Breast epithelium (tissue), 3 donors: ENCODE measurements at regions not wholly inside any gene's neighbourhood (a gene's known extent, or its start where the extent isn't known, plus 50 kb on each side); places are given as distances from the start of the nearest gene placed in this dataset.

Experiments used
- POLR2A ChIP-seq: fragments of 450-650 bp; IDR thresholded peaks from one replicate; pipeline ENCODE4 v1.6.1; 2016; ENCODE audit warnings: antibody characterized with exemption, mild to moderate bottlenecking, moderate library complexity
- POLR2AphosphoS5 ChIP-seq, 3 donors: sonication (generic); formaldehyde crosslinking; IDR thresholded peaks; one replicate each; pipeline ENCODE4 v1.6.1; 2017; ENCODE audit warnings: antibody characterized with exemption in 3 of 3
- TF ChIP-seq, protein P1 (sequence below), 3 donors: fragments of 450-650 bp; IDR thresholded peaks; one replicate each; pipeline ENCODE4 v1.5.1; 2016 to 2017; ENCODE audit warnings: antibody characterized with exemption in 3 of 3, mild to moderate bottlenecking in 3 of 3, moderate library complexity in 3 of 3

DNA sequence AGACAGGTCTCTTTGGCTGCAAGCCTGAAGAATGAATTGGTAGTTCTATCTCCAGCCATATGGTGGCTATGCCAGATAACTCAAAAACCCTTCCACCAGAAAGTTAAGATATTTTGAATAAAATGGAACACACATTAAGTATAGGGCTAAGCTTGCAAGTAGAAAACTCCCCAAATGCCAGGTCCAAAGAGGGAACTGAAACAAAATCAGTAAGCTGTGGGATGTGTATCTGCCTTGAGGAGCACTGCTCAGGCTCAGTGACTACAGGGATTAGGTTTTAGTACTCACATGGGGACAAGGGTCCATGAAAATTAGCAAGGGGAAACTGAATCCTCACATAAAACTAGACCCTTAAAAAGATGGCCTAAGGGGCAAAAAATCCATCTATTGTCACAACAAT, 115.7 kb upstream of the PMFBP1 start:
- TF ChIP-seq, protein P1, sequence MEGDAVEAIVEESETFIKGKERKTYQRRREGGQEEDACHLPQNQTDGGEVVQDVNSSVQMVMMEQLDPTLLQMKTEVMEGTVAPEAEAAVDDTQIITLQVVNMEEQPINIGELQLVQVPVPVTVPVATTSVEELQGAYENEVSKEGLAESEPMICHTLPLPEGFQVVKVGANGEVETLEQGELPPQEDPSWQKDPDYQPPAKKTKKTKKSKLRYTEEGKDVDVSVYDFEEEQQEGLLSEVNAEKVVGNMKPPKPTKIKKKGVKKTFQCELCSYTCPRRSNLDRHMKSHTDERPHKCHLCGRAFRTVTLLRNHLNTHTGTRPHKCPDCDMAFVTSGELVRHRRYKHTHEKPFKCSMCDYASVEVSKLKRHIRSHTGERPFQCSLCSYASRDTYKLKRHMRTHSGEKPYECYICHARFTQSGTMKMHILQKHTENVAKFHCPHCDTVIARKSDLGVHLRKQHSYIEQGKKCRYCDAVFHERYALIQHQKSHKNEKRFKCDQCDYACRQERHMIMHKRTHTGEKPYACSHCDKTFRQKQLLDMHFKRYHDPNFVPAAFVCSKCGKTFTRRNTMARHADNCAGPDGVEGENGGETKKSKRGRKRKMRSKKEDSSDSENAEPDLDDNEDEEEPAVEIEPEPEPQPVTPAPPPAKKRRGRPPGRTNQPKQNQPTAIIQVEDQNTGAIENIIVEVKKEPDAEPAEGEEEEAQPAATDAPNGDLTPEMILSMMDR (IDR thresholded peaks at IDR 0.05): no peak
- no peak for TF ChIP-seq POLR2A
- TF ChIP-seq POLR2AphosphoS5 (IDR thresholded peaks at IDR 0.05): no peak
